Left colon (tissue), 2 donors: ENCODE measurements at regions not wholly inside any gene's neighbourhood (a gene's known extent, or its start where the extent isn't known, plus 50 kb on each side); places are given as distances from the start of the nearest gene placed in this dataset.
"Not testable (repeated sequence)": the region's sequence is repeated elsewhere in the genome, so short reads cannot be mapped to it uniquely, and the experiment has no call there.

ENCODE experiments used
- ATAC-seq: fragments of 200-7000 bp; cut with Tn5 transposase; one replicate; pipeline ENCODE4 v1.9.1; 2020; ENCODE audit warnings: mild to moderate bottlenecking, moderate library complexity
- DNase-seq, 2 donors: peaks; one replicate each; pipeline ENCODE4 v3.0.0-alpha.2; 2020
- intact Hi-C, 2 donors: fragments of 100-400 bp; cut with DNase I in 1 of 2; cut with micrococcal nuclease in 1 of 2; formaldehyde crosslinking; loops; one replicate each; pipeline versions ENCODE4 v1.11.2 to v1.14.0; 2022; cut with DNase I, micrococcal nuclease
- donor health status: DM: no; HTN: no; CAD: no.
- donor health status: DM: yes; HTN: yes; CAD: no.

- DNase-seq (no peak), ATAC-seq (no peak)
- intact Hi-C loops: no loop called here
Measured at GRCh38 chr6:132070356-132070755, 119.2 kb upstream of the CCN2 start.

- no peak for DNase-seq
- intact Hi-C loops: no loop called here
- ATAC-seq: no peak
Measured at GRCh38 chr6:132068766-132069165, 117.6 kb upstream of the CCN2 start.

GRCh38 chr6:132067286-132067685, 116.1 kb upstream of the CCN2 start:
- ATAC-seq: no peak
- no peak for DNase-seq
- intact Hi-C loops: no loop called here

GRCh38 chr6:132065556-132065955, 114.4 kb upstream of the CCN2 start:
- intact Hi-C loops: no loop called here
- no peak for ATAC-seq
- DNase-seq: no peak

GRCh38 chr6:132063738-132064137, 112.6 kb upstream of the CCN2 start:
- intact Hi-C loops: no loop called here
- ATAC-seq (no peak), DNase-seq (no peak)

- DNase-seq (no peak), ATAC-seq (no peak)
- intact Hi-C loops: no loop called here
Measured at GRCh38 chr6:132063204-132063603, 112.0 kb upstream of the CCN2 start.

- ATAC-seq (no peak), DNase-seq (no peak)
- intact Hi-C loops: no loop called here
Measured at GRCh38 chr6:132062626-132063025, 111.5 kb upstream of the CCN2 start.

- intact Hi-C loops: no loop called here
- DNase-seq: no peak
- ATAC-seq: no peak
Measured at GRCh38 chr6:132061381-132061780, 110.2 kb upstream of the CCN2 start.

GRCh38 chr6:132060591-132060990, 109.4 kb upstream of the CCN2 start:
- no peak for DNase-seq
- peak; percentile 69 for ATAC-seq
- intact Hi-C loops: no loop called here

GRCh38 chr6:132058975-132059374, 107.8 kb upstream of the CCN2 start:
- no peak for ATAC-seq
- intact Hi-C loops: no loop called here
- DNase-seq: no peak

GRCh38 chr6:132054525-132054924, 103.4 kb upstream of the CCN2 start:
- DNase-seq: no peak
- intact Hi-C loops: no loop called here
- ATAC-seq: no peak

GRCh38 chr6:132053511-132053910, 102.3 kb upstream of the CCN2 start:
- no peak for ATAC-seq
- intact Hi-C loops: no loop called here

GRCh38 chr6:132052096-132052495, 100.9 kb upstream of the CCN2 start:
- intact Hi-C loops: no loop called here
- ATAC-seq (no peak), DNase-seq (no peak)

More at GRCh38 chr6:132053511-132053910, 102.3 kb upstream of the CCN2 start:
- DNase-seq: no peak

GRCh38 chr6:132045877-132046276, 94.7 kb upstream of the CCN2 start:
- DNase-seq (no peak), ATAC-seq (no peak)
- intact Hi-C loops: no loop called here

GRCh38 chr6:132043148-132043547, 92.0 kb upstream of the CCN2 start:
- no peak for ATAC-seq

GRCh38 chr6:132041706-132042105, 90.5 kb upstream of the CCN2 start:
- DNase-seq: no peak
- intact Hi-C loops: no loop called here
- no peak for ATAC-seq

More at GRCh38 chr6:132043148-132043547, 92.0 kb upstream of the CCN2 start:
- intact Hi-C loops: no loop called here
- no peak for DNase-seq

GRCh38 chr6:132028029-132028428, 76.9 kb upstream of the CCN2 start:
- ATAC-seq: no peak
- intact Hi-C loops: no loop called here

GRCh38 chr6:132025468-132025867, 74.3 kb upstream of the CCN2 start:
- intact Hi-C loops: no loop called here
- DNase-seq (no peak), ATAC-seq (no peak)

More at GRCh38 chr6:132028029-132028428, 76.9 kb upstream of the CCN2 start:
- DNase-seq: no peak

- no peak for DNase-seq
- ATAC-seq: no peak
- intact Hi-C loops: no loop called here
Measured at GRCh38 chr6:132023490-132023889, 72.3 kb upstream of the CCN2 start.

GRCh38 chr6:132021552-132022375, 70.6 kb upstream of the CCN2 start:
- DNase-seq (no peak), ATAC-seq (no peak)
- intact Hi-C loops: no loop called here

GRCh38 chr6:132020918-132021317, 69.7 kb upstream of the CCN2 start:
- intact Hi-C loops, ATAC-seq, DNase-seq: not testable (repeated sequence)
